WTC11 (cell line): ENCODE measurements at regions not wholly inside any gene's neighbourhood (a gene's known extent, or its start where the extent isn't known, plus 50 kb on each side); places are given as distances from the start of the nearest gene placed in this dataset.
A peak's percentile ranks its signal among the peaks of the same experiment; 100 is the strongest.

Experiments used
- CBFB ChIP-seq: sonication (generic); formaldehyde crosslinking; IDR thresholded peaks from 2 replicates; pipeline ENCODE4 v1.8.1; 2022; ENCODE audit warnings: mild to moderate bottlenecking, low read depth, missing genetic modification reagents
- FOXK1 ChIP-seq: sonication (generic); formaldehyde crosslinking; IDR thresholded peaks from 2 replicates; pipeline ENCODE4 v1.8.0; 2022; ENCODE audit warnings: mild to moderate bottlenecking, moderate library complexity, missing genetic modification reagents
- MLX ChIP-seq: sonication (generic); formaldehyde crosslinking; IDR thresholded peaks from 2 replicates; pipeline ENCODE4 v1.8.1; 2023; ENCODE audit warnings: mild to moderate bottlenecking, missing genetic modification reagents, moderate library complexity
- SMAD4 ChIP-seq: sonication (generic); formaldehyde crosslinking; IDR thresholded peaks from 2 replicates; pipeline ENCODE4 v1.8.0; 2022; ENCODE audit warnings: mild to moderate bottlenecking, missing genetic modification reagents
- USF2 ChIP-seq: sonication (generic); formaldehyde crosslinking; IDR thresholded peaks from 2 replicates; pipeline ENCODE4 v1.8.1; 2023; ENCODE audit warnings: mild to moderate bottlenecking, missing genetic modification reagents, moderate library complexity
- ZNF138 ChIP-seq: sonication (generic); formaldehyde crosslinking; conservative IDR thresholded peaks from 2 replicates; pipeline ENCODE4 v1.8.1; 2022; ENCODE audit warnings: mild to moderate bottlenecking, moderate library complexity, missing genetic modification reagents
- ZNF232 ChIP-seq: sonication (generic); formaldehyde crosslinking; IDR thresholded peaks from 2 replicates; pipeline ENCODE4 v1.8.0; 2022; ENCODE audit warnings: mild to moderate bottlenecking, missing genetic modification reagents
- ZNF317 ChIP-seq: sonication (generic); formaldehyde crosslinking; IDR thresholded peaks from 2 replicates; pipeline ENCODE4 v1.8.1; 2023; ENCODE audit warnings: low read depth, mild to moderate bottlenecking, moderate library complexity, missing genetic modification reagents, borderline replicate concordance
- TF ChIP-seq, protein P1 (sequence below): sonication (generic); formaldehyde crosslinking; conservative IDR thresholded peaks from 2 replicates; pipeline ENCODE4 v1.8.1; 2022; ENCODE audit warnings: mild to moderate bottlenecking, missing genetic modification reagents
- TF ChIP-seq, protein P2 (sequence below): sonication (generic); formaldehyde crosslinking; IDR thresholded peaks from 2 replicates; pipeline ENCODE4 v1.8.0; 2022; ENCODE audit warnings: mild to moderate bottlenecking, missing genetic modification reagents
- TF ChIP-seq, protein P3 (sequence below): fragments of 200-600 bp; IDR thresholded peaks from 2 replicates; pipeline ENCODE4 v1.8.0; 2022; ENCODE audit warnings: antibody characterized with exemption
- TF ChIP-seq, protein P4 (sequence below): sonication (generic); formaldehyde crosslinking; IDR thresholded peaks from 2 replicates; pipeline ENCODE4 v1.8.1; 2023; ENCODE audit warnings: mild to moderate bottlenecking, moderate library complexity, missing genetic modification reagents
- TF ChIP-seq, protein P5 (sequence below): sonication (generic); formaldehyde crosslinking; conservative IDR thresholded peaks from 2 replicates; pipeline ENCODE4 v1.8.1; 2023; ENCODE audit warnings: mild to moderate bottlenecking, low read depth, missing genetic modification reagents, moderate library complexity

GRCh38 chr1:115469703-115470476 lies 131.8 kb upstream of the NGF start:
- no peak for TF ChIP-seq ZNF317
- TF ChIP-seq, protein P1, sequence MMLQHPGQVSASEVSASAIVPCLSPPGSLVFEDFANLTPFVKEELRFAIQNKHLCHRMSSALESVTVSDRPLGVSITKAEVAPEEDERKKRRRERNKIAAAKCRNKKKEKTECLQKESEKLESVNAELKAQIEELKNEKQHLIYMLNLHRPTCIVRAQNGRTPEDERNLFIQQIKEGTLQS = no peak
- TF ChIP-seq, protein P2, sequence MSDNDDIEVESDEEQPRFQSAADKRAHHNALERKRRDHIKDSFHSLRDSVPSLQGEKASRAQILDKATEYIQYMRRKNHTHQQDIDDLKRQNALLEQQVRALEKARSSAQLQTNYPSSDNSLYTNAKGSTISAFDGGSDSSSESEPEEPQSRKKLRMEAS (CRISPR knock-in tag) = no peak
- no peak for TF ChIP-seq ZNF232 (CRISPR knock-in tag)
- TF ChIP-seq, protein P3, sequence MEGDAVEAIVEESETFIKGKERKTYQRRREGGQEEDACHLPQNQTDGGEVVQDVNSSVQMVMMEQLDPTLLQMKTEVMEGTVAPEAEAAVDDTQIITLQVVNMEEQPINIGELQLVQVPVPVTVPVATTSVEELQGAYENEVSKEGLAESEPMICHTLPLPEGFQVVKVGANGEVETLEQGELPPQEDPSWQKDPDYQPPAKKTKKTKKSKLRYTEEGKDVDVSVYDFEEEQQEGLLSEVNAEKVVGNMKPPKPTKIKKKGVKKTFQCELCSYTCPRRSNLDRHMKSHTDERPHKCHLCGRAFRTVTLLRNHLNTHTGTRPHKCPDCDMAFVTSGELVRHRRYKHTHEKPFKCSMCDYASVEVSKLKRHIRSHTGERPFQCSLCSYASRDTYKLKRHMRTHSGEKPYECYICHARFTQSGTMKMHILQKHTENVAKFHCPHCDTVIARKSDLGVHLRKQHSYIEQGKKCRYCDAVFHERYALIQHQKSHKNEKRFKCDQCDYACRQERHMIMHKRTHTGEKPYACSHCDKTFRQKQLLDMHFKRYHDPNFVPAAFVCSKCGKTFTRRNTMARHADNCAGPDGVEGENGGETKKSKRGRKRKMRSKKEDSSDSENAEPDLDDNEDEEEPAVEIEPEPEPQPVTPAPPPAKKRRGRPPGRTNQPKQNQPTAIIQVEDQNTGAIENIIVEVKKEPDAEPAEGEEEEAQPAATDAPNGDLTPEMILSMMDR = peak; percentile 85
- TF ChIP-seq USF2 = no peak
- TF ChIP-seq SMAD4 (CRISPR knock-in tag) = no peak
- TF ChIP-seq MLX = no peak
- TF ChIP-seq, protein P4, sequence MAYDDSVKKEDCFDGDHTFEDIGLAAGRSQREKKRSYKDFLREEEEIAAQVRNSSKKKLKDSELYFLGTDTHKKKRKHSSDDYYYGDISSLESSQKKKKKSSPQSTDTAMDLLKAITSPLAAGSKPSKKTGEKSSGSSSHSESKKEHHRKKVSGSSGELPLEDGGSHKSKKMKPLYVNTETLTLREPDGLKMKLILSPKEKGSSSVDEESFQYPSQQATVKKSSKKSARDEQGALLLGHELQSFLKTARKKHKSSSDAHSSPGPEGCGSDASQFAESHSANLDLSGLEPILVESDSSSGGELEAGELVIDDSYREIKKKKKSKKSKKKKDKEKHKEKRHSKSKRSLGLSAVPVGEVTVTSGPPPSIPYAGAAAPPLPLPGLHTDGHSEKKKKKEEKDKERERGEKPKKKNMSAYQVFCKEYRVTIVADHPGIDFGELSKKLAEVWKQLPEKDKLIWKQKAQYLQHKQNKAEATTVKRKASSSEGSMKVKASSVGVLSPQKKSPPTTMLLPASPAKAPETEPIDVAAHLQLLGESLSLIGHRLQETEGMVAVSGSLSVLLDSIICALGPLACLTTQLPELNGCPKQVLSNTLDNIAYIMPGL (CRISPR knock-in tag) = no peak
- no peak for TF ChIP-seq CBFB
- TF ChIP-seq, protein P5, sequence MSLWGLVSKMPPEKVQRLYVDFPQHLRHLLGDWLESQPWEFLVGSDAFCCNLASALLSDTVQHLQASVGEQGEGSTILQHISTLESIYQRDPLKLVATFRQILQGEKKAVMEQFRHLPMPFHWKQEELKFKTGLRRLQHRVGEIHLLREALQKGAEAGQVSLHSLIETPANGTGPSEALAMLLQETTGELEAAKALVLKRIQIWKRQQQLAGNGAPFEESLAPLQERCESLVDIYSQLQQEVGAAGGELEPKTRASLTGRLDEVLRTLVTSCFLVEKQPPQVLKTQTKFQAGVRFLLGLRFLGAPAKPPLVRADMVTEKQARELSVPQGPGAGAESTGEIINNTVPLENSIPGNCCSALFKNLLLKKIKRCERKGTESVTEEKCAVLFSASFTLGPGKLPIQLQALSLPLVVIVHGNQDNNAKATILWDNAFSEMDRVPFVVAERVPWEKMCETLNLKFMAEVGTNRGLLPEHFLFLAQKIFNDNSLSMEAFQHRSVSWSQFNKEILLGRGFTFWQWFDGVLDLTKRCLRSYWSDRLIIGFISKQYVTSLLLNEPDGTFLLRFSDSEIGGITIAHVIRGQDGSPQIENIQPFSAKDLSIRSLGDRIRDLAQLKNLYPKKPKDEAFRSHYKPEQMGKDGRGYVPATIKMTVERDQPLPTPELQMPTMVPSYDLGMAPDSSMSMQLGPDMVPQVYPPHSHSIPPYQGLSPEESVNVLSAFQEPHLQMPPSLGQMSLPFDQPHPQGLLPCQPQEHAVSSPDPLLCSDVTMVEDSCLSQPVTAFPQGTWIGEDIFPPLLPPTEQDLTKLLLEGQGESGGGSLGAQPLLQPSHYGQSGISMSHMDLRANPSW (CRISPR knock-in tag) = no peak
- TF ChIP-seq ZNF138 (CRISPR knock-in tag) = no peak
- no peak for TF ChIP-seq FOXK1 (CRISPR knock-in tag)
